Mesenchymal stem cell (in vitro differentiated cells and primary cell): ENCODE measurements at regions not wholly inside any gene's neighbourhood (a gene's known extent, or its start where the extent isn't known, plus 50 kb on each side); places are given as distances from the start of the nearest gene placed in this dataset.

Source experiments
- DNase-seq: peaks from one replicate; pipeline ENCODE4 v3.0.0-alpha.2; 2013
- H2AFZ ChIP-seq: one replicate; pipeline ENCODE4 v1.6.1; 2013; ENCODE audit warnings: low read depth, mild to moderate bottlenecking, control low read depth, inconsistent platforms, low read length, moderate library complexity
- H2AK5ac ChIP-seq: 2 replicates; pipeline ENCODE4 v1.6.1; 2013; ENCODE audit warnings: low read length, moderate library complexity, mild to moderate bottlenecking, inconsistent platforms; ENCODE audit not compliant: severe bottlenecking
- H2BK120ac ChIP-seq: one replicate; pipeline ENCODE4 v1.6.1; 2013; ENCODE audit warnings: low read depth, mild to moderate bottlenecking, inconsistent platforms, low read length, moderate library complexity
- H2BK12ac ChIP-seq, 2 experiments: one replicate each; pipeline ENCODE4 v1.6.1; 2013; ENCODE audit warnings: inconsistent platforms in 2 of 2, low read length in 2 of 2, mild to moderate bottlenecking in 2 of 2, moderate library complexity in 2 of 2, control low read depth in 1 of 2
- H2BK15ac ChIP-seq: one replicate; pipeline ENCODE4 v1.6.1; 2013; ENCODE audit warnings: mild to moderate bottlenecking, low read depth, inconsistent platforms; ENCODE audit not compliant: poor library complexity, severe bottlenecking
- H2BK5ac ChIP-seq: 2 replicates; pipeline ENCODE4 v1.6.1; 2013; ENCODE audit warnings: low read depth, mild to moderate bottlenecking, low read length, control low read depth, inconsistent platforms; ENCODE audit not compliant: poor library complexity, severe bottlenecking
- H3K14ac ChIP-seq, 2 experiments: one replicate each; pipeline ENCODE4 v1.6.1; 2013; ENCODE audit warnings: inconsistent platforms in 2 of 2, low read length in 2 of 2, control low read depth in 1 of 2, mild to moderate bottlenecking in 1 of 2, moderate library complexity in 1 of 2
- H3K18ac ChIP-seq, 2 experiments: one replicate each; pipeline ENCODE4 v1.6.1; 2013; ENCODE audit warnings: inconsistent platforms in 2 of 2, low read length in 2 of 2, control low read depth in 1 of 2, low read depth in 1 of 2, mild to moderate bottlenecking in 1 of 2
- H3K23ac ChIP-seq, 2 experiments: one replicate each; pipeline ENCODE4 v1.6.1; 2013; ENCODE audit warnings: inconsistent platforms in 2 of 2, low read length in 2 of 2, mild to moderate bottlenecking in 2 of 2, moderate library complexity in 2 of 2, control low read depth in 1 of 2
- H3K27ac ChIP-seq: 2 replicates; pipeline ENCODE4 v1.5.1; 2013; ENCODE audit warnings: mild to moderate bottlenecking, moderate library complexity, low read length, control low read depth, inconsistent platforms; ENCODE audit not compliant: poor library complexity, severe bottlenecking
- H3K27me3 ChIP-seq, 2 experiments: 2 replicates each; pipeline versions ENCODE4 v1.6.1 to v1.7.0; 2013; ENCODE audit warnings: low read length in 2 of 2, mild to moderate bottlenecking in 2 of 2, moderate library complexity in 2 of 2, control low read depth in 1 of 2, inconsistent platforms in 1 of 2; ENCODE audit not compliant: control insufficient read depth in 1 of 2, insufficient read depth in 1 of 2
- H3K36me3 ChIP-seq, 2 experiments: 2 replicates each; pipeline versions ENCODE4 v1.6.1 to v1.7.0; 2013; ENCODE audit warnings: low read length in 2 of 2, control low read depth in 1 of 2, inconsistent platforms in 1 of 2, low read depth in 1 of 2, mild to moderate bottlenecking in 1 of 2; ENCODE audit not compliant: insufficient read depth in 2 of 2, control insufficient read depth in 1 of 2
- H3K4ac ChIP-seq, 2 experiments: one replicate each; pipeline ENCODE4 v1.6.1; 2013; ENCODE audit warnings: inconsistent platforms in 2 of 2, low read length in 2 of 2, mild to moderate bottlenecking in 2 of 2, moderate library complexity in 2 of 2, control low read depth in 1 of 2, low read depth in 1 of 2
- H3K4me1 ChIP-seq: 2 replicates; pipeline ENCODE4 v1.6.1; 2013; ENCODE audit warnings: low read depth, low read length, control low read depth; ENCODE audit not compliant: control insufficient read depth, insufficient read depth
- H3K4me2 ChIP-seq: 2 replicates; pipeline ENCODE4 v1.6.1; 2013; ENCODE audit warnings: low read length, mild to moderate bottlenecking, inconsistent platforms; ENCODE audit not compliant: poor library complexity, severe bottlenecking
- H3K4me3 ChIP-seq, 2 experiments: 2 replicates each; pipeline versions ENCODE4 v1.5.1 to v1.7.0; 2013; ENCODE audit warnings: low read length in 2 of 2, mild to moderate bottlenecking in 2 of 2, control low read depth in 1 of 2, low read depth in 1 of 2; ENCODE audit not compliant: insufficient read depth in 1 of 2
- H3K79me1 ChIP-seq: replicated peaks from 2 replicates; pipeline ENCODE4 v1.6.1; 2013; ENCODE audit warnings: mild to moderate bottlenecking, control low read depth, low read length, inconsistent platforms; ENCODE audit not compliant: poor library complexity, severe bottlenecking
- H3K9ac ChIP-seq: 2 replicates; pipeline ENCODE4 v1.7.0; 2013; ENCODE audit warnings: mild to moderate bottlenecking, low read length, moderate library complexity
- H3K9me3 ChIP-seq: 2 replicates; pipeline ENCODE4 v1.7.0; 2013; ENCODE audit warnings: mild to moderate bottlenecking, low read length; ENCODE audit not compliant: control insufficient read depth
- H4K8ac ChIP-seq: one replicate; pipeline ENCODE4 v1.6.1; 2013; ENCODE audit warnings: inconsistent platforms, mild to moderate bottlenecking, low read length, moderate library complexity
- H4K91ac ChIP-seq: one replicate; pipeline ENCODE4 v1.6.1; 2013; ENCODE audit warnings: mild to moderate bottlenecking, low read length, inconsistent platforms
- WGBS: methylation state at CpG from one replicate; pipeline ENCODE4 v1.1.7; 2013; ENCODE audit warnings: mixed read lengths; 5-methylcytosine and 5-hydroxymethylcytosine counted together

- no peak overlapping the region for H2AK5ac ChIP-seq
- H3K4me2 ChIP-seq, result no peak overlapping the region
- H3K27me3 ChIP-seq, result no peaks in the 10 kb centered on the region
- H4K8ac ChIP-seq, result no peak overlapping the region
- WGBS, result 50% methylated on average over 2 of the region's 3 CpGs
- H3K27ac ChIP-seq, result no peak overlapping the region
- H3K23ac ChIP-seq, result no peak overlapping the region
- no peaks in the 10 kb centered on the region for H3K79me1 ChIP-seq
- H4K91ac ChIP-seq, result no peak overlapping the region
- no peak overlapping the region for H3K9ac ChIP-seq
- no peaks in the 10 kb centered on the region for H3K9me3 ChIP-seq
- no peak overlapping the region for H3K14ac ChIP-seq
- H2BK12ac ChIP-seq, result no peak overlapping the region
- H3K18ac ChIP-seq, result no peak overlapping the region
- no peak overlapping the region for H3K4ac ChIP-seq
- no peak overlapping the region for H2BK5ac ChIP-seq
- H3K36me3 ChIP-seq, result no peaks in the 10 kb centered on the region
- no peaks in the 10 kb centered on the region for H3K4me1 ChIP-seq
- H2AFZ ChIP-seq, result no peak overlapping the region
- no peak overlapping the region for H2BK120ac ChIP-seq
- no peak overlapping the region for H2BK15ac ChIP-seq
- H3K4me3 ChIP-seq, result no peak overlapping the region
- no peak for DNase-seq
Observed at GRCh38 chr18:45417392-45417791, 197.9 kb upstream of the SLC14A2 start.

DNA sequence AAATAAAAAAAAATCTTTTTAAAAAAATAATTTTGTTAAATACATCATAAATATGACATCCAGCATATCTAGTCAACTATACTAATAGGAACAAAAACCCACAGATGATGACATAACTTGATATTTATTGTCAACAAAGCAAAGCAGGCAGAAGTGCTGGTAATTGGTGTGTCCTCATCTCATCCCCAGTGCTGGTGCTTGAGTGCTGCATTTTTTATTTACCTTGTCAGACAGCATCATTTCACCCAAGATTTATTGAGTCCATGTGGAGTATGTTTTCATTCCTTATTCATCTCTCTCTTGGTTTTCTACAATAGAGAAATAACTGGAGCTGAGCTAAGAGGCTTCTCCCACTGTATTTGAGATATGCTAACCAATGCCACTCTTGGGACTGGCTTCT, 191.6 kb upstream of the SLC14A2 start:
- Histone ChIP-seq H3K9me3 (no peaks in the 10 kb centered on the region), H3K27ac (no peak overlapping the region), H3K36me3 (no peaks in the 10 kb centered on the region), H3K4me3 (no peak overlapping the region), H2BK15ac (no peak overlapping the region), H4K8ac (no peak overlapping the region), H3K4ac (no peak overlapping the region), H3K18ac (no peak overlapping the region), H3K9ac (no peak overlapping the region), H4K91ac (no peak overlapping the region), H3K23ac (no peak overlapping the region), H2BK12ac (no peak overlapping the region), H2BK5ac (no peak overlapping the region), H2AK5ac (no peak overlapping the region), H3K4me1 (no peaks in the 10 kb centered on the region), H3K79me1 (no peaks in the 10 kb centered on the region), H3K14ac (no peak overlapping the region), H2AFZ (no peak overlapping the region), H3K27me3 (peaks cover 7 to 16% of the 10 kb centered on the region in 2 experiments), H2BK120ac (no peak overlapping the region), H3K4me2 (no peak overlapping the region)
- DNase-seq, result no peak

DNA sequence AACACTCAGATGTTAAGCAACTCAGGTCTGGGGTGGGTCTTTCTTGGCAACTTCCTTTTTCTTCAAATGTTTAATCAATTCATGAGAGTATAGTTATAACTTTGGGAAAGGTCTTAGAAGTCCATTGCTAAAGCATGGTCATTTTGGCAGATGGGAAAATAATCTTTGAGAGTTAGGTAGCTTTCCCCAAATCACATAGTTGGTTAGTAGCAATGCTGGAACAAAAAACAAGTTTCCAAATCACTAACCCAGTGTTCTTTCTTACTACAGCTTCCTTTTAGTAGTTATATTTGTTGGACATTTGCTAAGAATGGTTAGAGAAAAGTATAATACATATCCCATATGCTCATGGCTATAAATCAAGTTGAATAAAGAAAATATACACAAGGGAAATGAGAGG, 185.2 kb upstream of the SLC14A2 start:
- H2BK15ac ChIP-seq, result no peak overlapping the region
- no peak overlapping the region for H3K4me2 ChIP-seq
- H3K9me3 ChIP-seq, result no peaks in the 10 kb centered on the region
- no peak overlapping the region for H2AK5ac ChIP-seq
- no peak overlapping the region for H3K4ac ChIP-seq
- no peak overlapping the region for H3K27ac ChIP-seq
- H3K18ac ChIP-seq, result no peak overlapping the region
- H3K4me3 ChIP-seq, result no peak overlapping the region
- no peak overlapping the region for H2BK5ac ChIP-seq
- H2BK120ac ChIP-seq, result no peak overlapping the region
- no peak overlapping the region for H4K8ac ChIP-seq
- no peak overlapping the region for H2BK12ac ChIP-seq
- H3K23ac ChIP-seq, result no peak overlapping the region
- no peak overlapping the region for H3K9ac ChIP-seq
- no peak overlapping the region for H4K91ac ChIP-seq
- peaks cover 7 to 30% of the 10 kb centered on the region in 2 experiments for H3K27me3 ChIP-seq
- H2AFZ ChIP-seq, result no peak overlapping the region
- no peaks in the 10 kb centered on the region for H3K4me1 ChIP-seq
- no peak overlapping the region for H3K14ac ChIP-seq
- H3K79me1 ChIP-seq, result no peaks in the 10 kb centered on the region
- no peak for DNase-seq
- H3K36me3 ChIP-seq, result no peaks in the 10 kb centered on the region

DNA sequence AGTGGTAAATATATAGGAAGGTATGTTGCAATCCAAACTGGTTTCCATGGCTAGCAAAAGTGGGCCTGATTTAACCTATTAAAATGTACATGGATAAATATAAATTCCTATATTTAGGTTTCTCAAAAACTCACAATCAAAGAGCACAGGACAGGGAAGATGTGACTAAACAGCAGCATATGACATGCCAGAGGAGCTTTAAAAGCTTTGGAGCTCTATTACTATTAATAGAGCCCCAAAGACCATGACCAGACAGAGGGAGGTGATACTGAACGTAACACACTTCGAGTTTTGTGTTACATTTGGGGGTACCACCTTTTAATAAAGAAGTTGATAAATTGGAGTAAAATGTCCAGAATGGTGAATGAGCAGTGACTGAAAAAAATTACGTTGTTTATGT, 179.5 kb upstream of the SLC14A2 start:
- 63% methylated on average over 3 of the region's 3 CpGs for WGBS
- Histone ChIP-seq H3K27me3 (peaks cover 0 to 32% of the 10 kb centered on the region in 2 experiments), H2AK5ac (no peak overlapping the region), H2BK12ac (no peak overlapping the region), H3K9ac (no peak overlapping the region), H3K27ac (no peak overlapping the region), H2BK15ac (no peak overlapping the region), H2AFZ (no peak overlapping the region), H3K79me1 (no peaks in the 10 kb centered on the region), H3K9me3 (no peaks in the 10 kb centered on the region), H3K4ac (no peak overlapping the region), H2BK120ac (no peak overlapping the region), H3K4me2 (no peak overlapping the region), H2BK5ac (no peak overlapping the region), H3K18ac (no peak overlapping the region), H3K4me1 (no peaks in the 10 kb centered on the region), H3K14ac (no peak overlapping the region), H4K91ac (no peak overlapping the region), H3K23ac (no peak overlapping the region), H4K8ac (no peak overlapping the region), H3K36me3 (no peaks in the 10 kb centered on the region), H3K4me3 (no peak overlapping the region)
- no peak for DNase-seq
